HG02885 (cell line): ENCODE measurements at regions not wholly inside any gene's neighbourhood (a gene's known extent, or its start where the extent isn't known, plus 50 kb on each side); places are given as distances from the start of the nearest gene placed in this dataset.
"Not testable (repeated sequence)": the region's sequence is repeated elsewhere in the genome, so short reads cannot be mapped to it uniquely, and the experiment has no call there.

ENCODE experiments used
- ATAC-seq: cut with Tn5 transposase; IDR thresholded peaks from one replicate; pipeline ENCODE4 v1.9.1; 2021; ENCODE audit warnings: mild to moderate bottlenecking; ENCODE audit not compliant: unreplicated experiment, poor library complexity

- ATAC-seq, result no peak
Measured at GRCh38 chr13:63501702-63502101, 2086.1 kb upstream of the PCDH20 start.

- ATAC-seq, result no peak
Measured at GRCh38 chr13:63497601-63498000, 2082.0 kb upstream of the PCDH20 start.

- no peak for ATAC-seq
Measured at GRCh38 chr13:63492604-63493003, 2077.0 kb upstream of the PCDH20 start.

- no peak for ATAC-seq
Measured at GRCh38 chr13:63490149-63490548, 2074.5 kb upstream of the PCDH20 start.

- no peak for ATAC-seq
Measured at GRCh38 chr13:63481334-63481733, 2065.7 kb upstream of the PCDH20 start.

- ATAC-seq, result no peak
Measured at GRCh38 chr13:63472711-63473110, 2057.1 kb upstream of the PCDH20 start.

- peak; percentile 74 for ATAC-seq
Measured at GRCh38 chr13:63463782-63464610, 2048.3 kb upstream of the PCDH20 start.

GRCh38 chr13:63460462-63461090, 2044.9 kb upstream of the PCDH20 start:
- ATAC-seq, result no peak

GRCh38 chr13:63457186-63457585, 2041.5 kb upstream of the PCDH20 start:
- no peak for ATAC-seq

GRCh38 chr13:63455938-63456337, 2040.3 kb upstream of the PCDH20 start:
- ATAC-seq, result no peak

- no peak for ATAC-seq
Measured at GRCh38 chr13:63449550-63449949, 2033.9 kb upstream of the PCDH20 start.

- ATAC-seq, result no peak
Measured at GRCh38 chr13:63448692-63449091, 2033.0 kb upstream of the PCDH20 start.

GRCh38 chr13:63446329-63446728, 2030.7 kb upstream of the PCDH20 start:
- no peak for ATAC-seq

GRCh38 chr13:63444225-63444624, 2028.6 kb upstream of the PCDH20 start:
- not testable (repeated sequence) for ATAC-seq

GRCh38 chr13:63438951-63439350, 2023.3 kb upstream of the PCDH20 start:
- no peak for ATAC-seq

- no peak for ATAC-seq
Measured at GRCh38 chr13:63436325-63436668, 2020.6 kb upstream of the PCDH20 start.

- no peak for ATAC-seq
Measured at GRCh38 chr13:63435667-63436324, 2020.1 kb upstream of the PCDH20 start.

GRCh38 chr13:63433546-63434150, 2018.0 kb upstream of the PCDH20 start:
- ATAC-seq, result no peak

GRCh38 chr13:63427170-63427569, 2011.5 kb upstream of the PCDH20 start:
- no peak for ATAC-seq

GRCh38 chr13:63425131-63425530, 2009.5 kb upstream of the PCDH20 start:
- ATAC-seq, result no peak

GRCh38 chr13:63421123-63421522, 2005.5 kb upstream of the PCDH20 start:
- no peak for ATAC-seq
